PFSK-1 (cell line): ENCODE measurements at regions not wholly inside any gene's neighbourhood (a gene's known extent, or its start where the extent isn't known, plus 50 kb on each side); places are given as distances from the start of the nearest gene placed in this dataset.

ENCODE experiments used
- FOXP2 ChIP-seq: optimal IDR thresholded peaks from 2 replicates; pipeline ENCODE3; 2011; ENCODE audit warnings: borderline replicate concordance, control low read depth, inconsistent platforms; ENCODE audit not compliant: insufficient read depth; ENCODE audit errors: extremely low read length, extremely low read depth
- POLR2AphosphoS5 ChIP-seq: IDR thresholded peaks from 2 replicates; pipeline ENCODE4 v1.6.1; 2012; ENCODE audit warnings: low read depth, mild to moderate bottlenecking, control low read depth, low read length, moderate library complexity
- REST ChIP-seq, 2 experiments: IDR thresholded peaks; 2 replicates each; pipeline versions ENCODE4 v1.6.1 to v1.8.0; 2011 to 2012; ENCODE audit warnings: low read depth in 2 of 2, low read length in 2 of 2, control low read depth in 1 of 2, inconsistent platforms in 1 of 2, mild to moderate bottlenecking in 1 of 2, moderate library complexity in 1 of 2; ENCODE audit not compliant: insufficient read depth in 1 of 2
- SIN3A ChIP-seq: IDR thresholded peaks from 2 replicates; pipeline ENCODE4 v1.6.1; 2012; ENCODE audit warnings: mild to moderate bottlenecking, low read length, moderate library complexity, borderline replicate concordance; ENCODE audit not compliant: insufficient read depth
- TAF1 ChIP-seq: IDR thresholded peaks from 2 replicates; pipeline ENCODE4 v1.6.1; 2012; ENCODE audit warnings: low read length, control low read depth, borderline replicate concordance; ENCODE audit not compliant: insufficient read depth

GRCh38 chr6:144657691-144658090, 372.6 kb downstream of the UTRN start:
- TF ChIP-seq POLR2AphosphoS5 (no peak), REST (IDR thresholded peaks at IDR 0.05; ENCODE audit: insufficient read depth in 1 of 2, low read depth in 2 of 2, low read length in 2 of 2) (no peak), SIN3A (no peak), FOXP2 (no peak), TAF1 (no peak)

GRCh38 chr6:144659202-144660182, 374.4 kb downstream of the UTRN start:
- TF ChIP-seq FOXP2 (peak; percentile 45), POLR2AphosphoS5 (no peak), TAF1 (no peak), REST (IDR thresholded peaks at IDR 0.05; ENCODE audit: insufficient read depth in 1 of 2, low read depth in 2 of 2, low read length in 2 of 2) (0 out of 4 replicates have a peak, but pooled peaks of 1 of the 2 experiments have one; percentile 42), SIN3A (peak; percentile 83; the same call in 1 of the 2 replicates)

- TF ChIP-seq POLR2AphosphoS5: no peak
Observed at GRCh38 chr6:144660561-144661115, 375.5 kb downstream of the UTRN start.

- TF ChIP-seq TAF1 (no peak), SIN3A (no peak), POLR2AphosphoS5 (no peak), FOXP2 (no peak), REST (IDR thresholded peaks at IDR 0.05; ENCODE audit: insufficient read depth in 1 of 2, low read depth in 2 of 2, low read length in 2 of 2) (no peak)
Observed at GRCh38 chr6:144661116-144661806, 376.1 kb downstream of the UTRN start.

- TF ChIP-seq TAF1: no peak
- TF ChIP-seq POLR2AphosphoS5: no peak
- no peak for TF ChIP-seq SIN3A
- no peak for TF ChIP-seq REST (IDR thresholded peaks at IDR 0.05; ENCODE audit: insufficient read depth in 1 of 2, low read depth in 2 of 2, low read length in 2 of 2)
- TF ChIP-seq FOXP2: no peak
Observed at GRCh38 chr6:144662812-144663365, 377.8 kb downstream of the UTRN start.
